ENCODE measurements at regions not wholly inside any gene's neighbourhood (a gene's known extent, or its start where the extent isn't known, plus 50 kb on each side); places are given as distances from the start of the nearest gene placed in this dataset.
A peak's percentile ranks its signal among the peaks of the same experiment; 100 is the strongest.
"Not testable (repeated sequence)": the region's sequence is repeated elsewhere in the genome, so short reads cannot be mapped to it uniquely, and the experiment has no call there.

DNA sequence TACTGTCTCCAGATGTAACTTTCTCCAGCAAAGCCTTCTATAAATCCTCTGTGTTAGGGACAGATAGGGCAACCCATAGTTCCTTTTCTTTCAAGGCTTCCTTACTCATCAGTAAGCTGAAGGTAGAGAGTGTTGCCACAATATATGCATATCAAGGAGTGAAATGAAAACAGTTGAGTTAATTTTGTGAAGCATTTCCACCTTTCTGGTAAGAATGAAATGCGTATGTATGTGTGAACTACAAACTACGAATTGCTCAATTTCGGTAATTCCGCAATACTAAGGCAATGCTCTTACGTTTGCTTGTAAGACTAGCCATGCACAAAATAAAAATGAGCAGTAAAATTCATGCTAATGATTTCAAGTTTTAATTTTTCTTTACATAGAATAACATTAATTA lies 61.2 kb upstream of the HBS1L start:
- no peaks in the 10 kb centered on the region for H3K27me3 ChIP-seq (ENCODE audit: low read depth, low read length)
- peaks cover 45% of the 10 kb centered on the region for H3K4me1 ChIP-seq (ENCODE audit: low read length)
- peak overlapping the region; percentile 66 for H3K4me2 ChIP-seq (ENCODE audit: low read length)
- no peak overlapping the region for H2AFZ ChIP-seq (ENCODE audit: low read depth, low read length)
- H4K20me1 ChIP-seq (ENCODE audit: insufficient read depth, low read length): peaks cover 19% of the 10 kb centered on the region
- no peaks in the 10 kb centered on the region for H3K9me3 ChIP-seq (ENCODE audit: insufficient read depth, low read length)
- peaks cover 10% of the 10 kb centered on the region for H3K36me3 ChIP-seq (replicated peaks; ENCODE audit: low read depth, low read length)
- no peaks in the 10 kb centered on the region for H3K79me2 ChIP-seq (ENCODE audit: low read length)
- H3K27ac ChIP-seq (ENCODE audit: low read length): peak overlapping the region; percentile 34
- H3K4me3 ChIP-seq (ENCODE audit: low read length): no peak overlapping the region
- no peak overlapping the region for H3K9ac ChIP-seq (ENCODE audit: low read length)
- TF ChIP-seq, protein P1, sequence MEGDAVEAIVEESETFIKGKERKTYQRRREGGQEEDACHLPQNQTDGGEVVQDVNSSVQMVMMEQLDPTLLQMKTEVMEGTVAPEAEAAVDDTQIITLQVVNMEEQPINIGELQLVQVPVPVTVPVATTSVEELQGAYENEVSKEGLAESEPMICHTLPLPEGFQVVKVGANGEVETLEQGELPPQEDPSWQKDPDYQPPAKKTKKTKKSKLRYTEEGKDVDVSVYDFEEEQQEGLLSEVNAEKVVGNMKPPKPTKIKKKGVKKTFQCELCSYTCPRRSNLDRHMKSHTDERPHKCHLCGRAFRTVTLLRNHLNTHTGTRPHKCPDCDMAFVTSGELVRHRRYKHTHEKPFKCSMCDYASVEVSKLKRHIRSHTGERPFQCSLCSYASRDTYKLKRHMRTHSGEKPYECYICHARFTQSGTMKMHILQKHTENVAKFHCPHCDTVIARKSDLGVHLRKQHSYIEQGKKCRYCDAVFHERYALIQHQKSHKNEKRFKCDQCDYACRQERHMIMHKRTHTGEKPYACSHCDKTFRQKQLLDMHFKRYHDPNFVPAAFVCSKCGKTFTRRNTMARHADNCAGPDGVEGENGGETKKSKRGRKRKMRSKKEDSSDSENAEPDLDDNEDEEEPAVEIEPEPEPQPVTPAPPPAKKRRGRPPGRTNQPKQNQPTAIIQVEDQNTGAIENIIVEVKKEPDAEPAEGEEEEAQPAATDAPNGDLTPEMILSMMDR (IDR thresholded peaks at IDR 0.05; ENCODE audit: low read depth, low read length): no peak
- no peak for TF ChIP-seq EZH2phosphoT487 (IDR thresholded peaks at IDR 0.05; ENCODE audit: low read depth)

DNA sequence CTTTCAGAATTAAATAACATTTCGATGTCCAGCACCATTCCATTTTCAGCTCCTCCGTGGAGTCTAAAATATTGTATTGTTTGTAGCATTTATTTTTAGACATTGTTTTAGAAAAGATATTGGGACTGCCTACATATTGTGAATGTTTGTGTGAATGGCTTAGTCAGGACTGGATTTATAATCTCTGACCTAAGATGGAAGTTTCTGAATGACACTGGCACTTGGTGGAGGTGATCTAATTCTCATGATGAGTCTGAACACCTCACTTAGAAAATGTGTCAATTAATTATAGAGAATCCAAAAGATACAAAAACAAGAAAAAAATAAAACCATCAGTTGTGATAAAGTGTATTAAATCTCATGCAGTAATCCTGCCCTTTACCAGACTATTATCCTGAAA lies 60.8 kb upstream of the HBS1L start:
- peaks cover 45% of the 10 kb centered on the region for H3K4me1 ChIP-seq (ENCODE audit: low read length)
- H3K79me2 ChIP-seq (ENCODE audit: low read length): no peaks in the 10 kb centered on the region
- TF ChIP-seq, protein P1 (IDR thresholded peaks at IDR 0.05; ENCODE audit: low read depth, low read length): no peak
- TF ChIP-seq EZH2phosphoT487 (IDR thresholded peaks at IDR 0.05; ENCODE audit: low read depth): no peak
- no peak overlapping the region for H3K9ac ChIP-seq (ENCODE audit: low read length)
- no peak overlapping the region for H2AFZ ChIP-seq (ENCODE audit: low read depth, low read length)
- H3K9me3 ChIP-seq (ENCODE audit: insufficient read depth, low read length): no peaks in the 10 kb centered on the region
- peaks cover 19% of the 10 kb centered on the region for H4K20me1 ChIP-seq (ENCODE audit: insufficient read depth, low read length)
- H3K36me3 ChIP-seq (replicated peaks; ENCODE audit: low read depth, low read length): peaks cover 7% of the 10 kb centered on the region
- no peaks in the 10 kb centered on the region for H3K27me3 ChIP-seq (ENCODE audit: low read depth, low read length)
- peak overlapping the region; percentile 34 for H3K27ac ChIP-seq (ENCODE audit: low read length)
- no peak overlapping the region; the same call in 1 of the 2 replicates for H3K4me3 ChIP-seq (ENCODE audit: low read length)
- H3K4me2 ChIP-seq (ENCODE audit: low read length): peak overlapping the region; percentile 66

DNA sequence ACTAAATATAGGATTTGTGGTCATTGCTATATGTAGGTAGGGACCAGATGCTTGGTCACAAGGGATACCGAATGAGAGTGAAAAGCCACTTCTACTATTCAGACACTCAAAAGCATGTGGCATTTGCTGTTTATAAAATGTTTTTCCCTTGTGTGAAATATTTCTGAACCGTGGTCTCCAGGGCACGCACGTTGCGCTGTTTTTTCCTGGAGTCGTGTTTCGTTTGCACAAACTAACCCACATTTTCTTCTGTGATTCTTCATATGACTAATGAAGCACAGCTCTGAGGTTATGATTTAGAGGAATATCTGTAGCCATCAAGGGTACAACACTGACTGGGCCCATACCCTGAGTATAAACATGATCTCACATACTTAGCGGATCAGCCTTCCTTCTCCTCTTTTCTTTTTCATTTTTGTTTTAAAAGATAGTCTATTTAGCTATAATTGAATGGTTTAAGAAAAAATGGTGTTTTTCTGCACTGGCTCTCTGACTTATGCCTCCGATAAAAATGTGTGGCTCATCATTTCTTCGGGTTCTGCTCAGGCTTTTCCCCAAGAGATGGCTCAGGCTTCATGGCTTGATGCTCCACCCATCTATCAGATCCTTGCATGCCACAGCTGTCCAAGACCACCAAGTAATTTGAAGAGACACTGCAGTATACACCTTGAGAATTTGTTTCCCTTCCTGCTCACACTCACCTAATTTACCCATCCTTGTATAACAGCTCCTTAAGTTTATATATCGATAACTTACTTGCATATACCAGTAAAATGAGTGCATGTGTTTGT lies 59.9 kb upstream of the HBS1L start:
- peak overlapping the region; percentile 23; the same call in 1 of the 2 replicates for H3K4me3 ChIP-seq (ENCODE audit: low read length)
- H3K9me3 ChIP-seq (ENCODE audit: insufficient read depth, low read length): no peaks in the 10 kb centered on the region
- TF ChIP-seq, protein P1 (IDR thresholded peaks at IDR 0.05; ENCODE audit: low read depth, low read length): no peak
- H3K27ac ChIP-seq (ENCODE audit: low read length): no peak overlapping the region
- H3K4me1 ChIP-seq (ENCODE audit: low read length): peaks cover 45% of the 10 kb centered on the region
- H3K36me3 ChIP-seq (replicated peaks; ENCODE audit: low read depth, low read length): peaks cover 7% of the 10 kb centered on the region
- H4K20me1 ChIP-seq (ENCODE audit: insufficient read depth, low read length): peaks cover 19% of the 10 kb centered on the region
- H3K9ac ChIP-seq (ENCODE audit: low read length): no peak overlapping the region
- H3K27me3 ChIP-seq (ENCODE audit: low read depth, low read length): no peaks in the 10 kb centered on the region
- H3K4me2 ChIP-seq (ENCODE audit: low read length): peak overlapping the region; percentile 66
- H2AFZ ChIP-seq (ENCODE audit: low read depth, low read length): no peak overlapping the region
- H3K79me2 ChIP-seq (ENCODE audit: low read length): no peaks in the 10 kb centered on the region

DNA sequence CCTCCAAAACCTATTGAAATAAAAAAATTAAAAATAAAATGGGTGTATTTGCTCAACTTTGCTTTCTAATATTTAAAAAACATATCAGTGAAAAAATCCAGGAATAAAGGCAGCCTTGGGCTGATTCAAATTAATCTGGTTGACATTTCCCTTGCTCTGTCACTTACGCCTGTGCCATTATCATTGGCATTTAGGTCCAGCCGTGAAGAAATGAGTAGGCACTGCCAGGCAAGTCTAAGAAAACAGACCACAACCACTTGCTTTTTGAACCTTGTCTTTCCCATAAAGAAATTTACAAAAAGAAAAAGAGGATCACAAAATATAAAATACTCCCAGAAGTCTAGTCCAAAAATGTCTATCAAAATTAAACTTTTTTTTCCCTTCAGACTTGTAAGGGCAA lies 59.2 kb upstream of the HBS1L start:
- Histone ChIP-seq H3K4me1 (ENCODE audit: low read length) (peaks cover 47% of the 10 kb centered on the region), H3K27ac (ENCODE audit: low read length) (no peak overlapping the region), H3K4me2 (ENCODE audit: low read length) (peak overlapping the region; percentile 66), H4K20me1 (ENCODE audit: insufficient read depth, low read length) (peaks cover 17% of the 10 kb centered on the region), H2AFZ (ENCODE audit: low read depth, low read length) (no peak overlapping the region), H3K4me3 (ENCODE audit: low read length) (peak overlapping the region; percentile 23; the same call in 1 of the 2 replicates), H3K9me3 (ENCODE audit: insufficient read depth, low read length) (no peaks in the 10 kb centered on the region), H3K79me2 (ENCODE audit: low read length) (no peaks in the 10 kb centered on the region), H3K27me3 (ENCODE audit: low read depth, low read length) (no peaks in the 10 kb centered on the region), H3K36me3 (replicated peaks; ENCODE audit: low read depth, low read length) (peaks cover 7% of the 10 kb centered on the region), H3K9ac (ENCODE audit: low read length) (no peak overlapping the region)
- TF ChIP-seq EZH2phosphoT487 (IDR thresholded peaks at IDR 0.05; ENCODE audit: low read depth): no peak
- TF ChIP-seq, protein P1 (IDR thresholded peaks at IDR 0.05; ENCODE audit: low read depth, low read length): no peak

DNA sequence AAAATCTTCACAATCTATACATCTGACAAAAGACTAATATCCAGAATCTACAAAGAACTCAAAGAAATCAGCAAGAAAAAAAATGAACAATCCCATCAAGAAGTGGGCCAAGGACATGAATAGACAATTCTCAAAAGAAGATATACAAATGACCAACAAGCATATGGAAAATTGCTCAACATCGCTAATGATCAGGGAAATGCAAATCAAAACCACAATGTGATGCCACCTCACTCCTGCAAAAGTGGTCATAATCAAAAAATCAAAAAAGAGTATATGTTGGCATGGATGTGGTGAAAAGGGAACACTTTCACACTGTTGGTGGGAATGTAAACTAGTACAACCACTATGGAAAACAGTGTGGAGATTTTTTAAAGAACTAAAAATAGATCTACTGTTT lies 58.3 kb upstream of the HBS1L start:
- not testable (repeated sequence) for H3K4me2 ChIP-seq (ENCODE audit: low read length)

DNA sequence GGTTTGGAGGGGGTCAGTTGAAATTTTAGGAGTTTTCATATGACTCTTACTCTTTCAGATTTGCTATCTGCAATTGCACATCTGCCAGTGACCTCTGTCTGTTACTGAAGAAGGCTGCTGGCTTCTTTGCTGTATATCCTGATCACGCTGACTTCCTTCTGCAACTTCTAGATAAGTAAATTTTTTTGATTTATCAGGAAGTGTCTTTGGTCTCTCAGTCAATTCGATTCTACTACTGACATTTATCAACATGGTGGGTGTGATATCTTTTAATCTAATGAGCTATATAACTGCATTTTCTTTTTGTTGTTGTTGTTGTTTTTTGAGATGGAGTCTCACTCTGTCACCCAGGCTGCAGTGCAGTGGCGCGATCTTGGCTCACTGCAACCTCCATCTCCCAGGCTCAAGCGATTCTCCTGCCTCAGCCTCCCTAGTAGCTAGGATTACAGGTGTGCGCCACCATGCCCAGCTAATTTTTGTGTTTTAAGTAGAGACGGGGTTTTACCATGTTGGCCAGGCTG lies 55.7 kb upstream of the HBS1L start:
- H2AFZ ChIP-seq (ENCODE audit: low read depth, low read length); H3K36me3 ChIP-seq (replicated peaks; ENCODE audit: low read depth, low read length); H3K4me3 ChIP-seq (ENCODE audit: low read length); H3K27me3 ChIP-seq (ENCODE audit: low read depth, low read length); H3K9me3 ChIP-seq (ENCODE audit: insufficient read depth, low read length); H3K79me2 ChIP-seq (ENCODE audit: low read length); H4K20me1 ChIP-seq (ENCODE audit: insufficient read depth, low read length); H3K9ac ChIP-seq (ENCODE audit: low read length); H3K4me2 ChIP-seq (ENCODE audit: low read length); H3K27ac ChIP-seq (ENCODE audit: low read length): not testable (repeated sequence)
- peaks cover 24% of the 10 kb centered on the region for H3K4me1 ChIP-seq (ENCODE audit: low read length)

More for the DNA sequence above, 58.3 kb upstream of the HBS1L start:
- H3K4me1 ChIP-seq (ENCODE audit: low read length): peaks cover 48% of the 10 kb centered on the region
- not testable (repeated sequence) for H3K27me3 ChIP-seq (ENCODE audit: low read depth, low read length); H3K9ac ChIP-seq (ENCODE audit: low read length); H2AFZ ChIP-seq (ENCODE audit: low read depth, low read length); H3K9me3 ChIP-seq (ENCODE audit: insufficient read depth, low read length); H3K4me3 ChIP-seq (ENCODE audit: low read length); H3K79me2 ChIP-seq (ENCODE audit: low read length); H3K27ac ChIP-seq (ENCODE audit: low read length); H3K36me3 ChIP-seq (replicated peaks; ENCODE audit: low read depth, low read length)
- H4K20me1 ChIP-seq (ENCODE audit: insufficient read depth, low read length): peaks cover 10% of the 10 kb centered on the region; the same call in 1 of the 2 replicates

All from OCI-LY3 (cell line).